ENCODE measurements at regions not wholly inside any gene's neighbourhood (a gene's known extent, or its start where the extent isn't known, plus 50 kb on each side); places are given as distances from the start of the nearest gene placed in this dataset.

- no TSS peak for BruUV-seq (replicated peaks)
- DNase-seq = no peak
- Mint-ChIP-seq H3K4me1 (ENCODE audit: low read depth, unreplicated experiment) (peaks cover 18% of the 10 kb centered on the region), H3K27me3 (ENCODE audit: unreplicated experiment) (no peaks in the 10 kb centered on the region), H3K4me3 (ENCODE audit: low read depth, unreplicated experiment) (no peak overlapping the region), H3K27ac (ENCODE audit: unreplicated experiment) (no peak overlapping the region), H3K9me3 (ENCODE audit: low read depth, unreplicated experiment) (no peaks in the 10 kb centered on the region), H3K36me3 (ENCODE audit: insufficient read depth, unreplicated experiment) (no peaks in the 10 kb centered on the region)
- TF ChIP-seq, protein P1, sequence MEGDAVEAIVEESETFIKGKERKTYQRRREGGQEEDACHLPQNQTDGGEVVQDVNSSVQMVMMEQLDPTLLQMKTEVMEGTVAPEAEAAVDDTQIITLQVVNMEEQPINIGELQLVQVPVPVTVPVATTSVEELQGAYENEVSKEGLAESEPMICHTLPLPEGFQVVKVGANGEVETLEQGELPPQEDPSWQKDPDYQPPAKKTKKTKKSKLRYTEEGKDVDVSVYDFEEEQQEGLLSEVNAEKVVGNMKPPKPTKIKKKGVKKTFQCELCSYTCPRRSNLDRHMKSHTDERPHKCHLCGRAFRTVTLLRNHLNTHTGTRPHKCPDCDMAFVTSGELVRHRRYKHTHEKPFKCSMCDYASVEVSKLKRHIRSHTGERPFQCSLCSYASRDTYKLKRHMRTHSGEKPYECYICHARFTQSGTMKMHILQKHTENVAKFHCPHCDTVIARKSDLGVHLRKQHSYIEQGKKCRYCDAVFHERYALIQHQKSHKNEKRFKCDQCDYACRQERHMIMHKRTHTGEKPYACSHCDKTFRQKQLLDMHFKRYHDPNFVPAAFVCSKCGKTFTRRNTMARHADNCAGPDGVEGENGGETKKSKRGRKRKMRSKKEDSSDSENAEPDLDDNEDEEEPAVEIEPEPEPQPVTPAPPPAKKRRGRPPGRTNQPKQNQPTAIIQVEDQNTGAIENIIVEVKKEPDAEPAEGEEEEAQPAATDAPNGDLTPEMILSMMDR (IDR thresholded peaks at IDR 0.05; ENCODE audit: unreplicated experiment) = no peak
- intact Hi-C loops (cut with micrococcal nuclease; ENCODE audit: unreplicated experiment) = no loop called here
- CTCF ChIA-PET = no interaction called here
These were observed 276.0 kb downstream of the ARL4A start for GRCh38 chr7:12963435-12963834.

DNA sequence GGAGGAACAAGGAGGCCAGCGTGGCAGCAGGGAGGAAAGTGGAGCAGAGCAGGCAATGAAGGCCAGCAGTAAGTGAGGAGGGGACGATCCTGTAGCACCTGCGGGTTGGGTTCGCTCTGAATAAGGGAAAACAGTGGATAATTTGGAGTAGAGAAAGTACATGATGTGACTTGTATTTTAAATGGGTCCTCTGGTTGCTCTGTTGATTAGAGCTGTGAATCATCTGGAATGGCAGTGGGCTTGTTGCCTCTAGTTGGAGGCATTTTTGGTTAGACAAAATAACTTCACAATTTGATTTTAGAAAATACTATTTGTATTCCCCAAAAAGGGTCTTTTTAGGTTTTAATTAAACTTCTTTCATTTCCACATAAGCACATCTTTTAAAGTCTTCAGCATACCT lies 277.4 kb downstream of the ARL4A start:
- Mint-ChIP-seq H3K36me3 (ENCODE audit: insufficient read depth, unreplicated experiment) (no peaks in the 10 kb centered on the region), H3K4me3 (ENCODE audit: low read depth, unreplicated experiment) (no peak overlapping the region), H3K9me3 (ENCODE audit: low read depth, unreplicated experiment) (no peaks in the 10 kb centered on the region), H3K27me3 (ENCODE audit: unreplicated experiment) (no peaks in the 10 kb centered on the region), H3K27ac (ENCODE audit: unreplicated experiment) (no peak overlapping the region), H3K4me1 (ENCODE audit: low read depth, unreplicated experiment) (peaks cover 21% of the 10 kb centered on the region)
- TF ChIP-seq, protein P1 (IDR thresholded peaks at IDR 0.05; ENCODE audit: unreplicated experiment) = no peak
- BruUV-seq (replicated peaks) = no TSS peak
- intact Hi-C loops (cut with micrococcal nuclease; ENCODE audit: unreplicated experiment) = no loop called here
- DNase-seq = no peak
- CTCF ChIA-PET = interaction anchor here (0.5 to 0.7 kb wide), 2 partner anchors 43 to 278 kb away, joined by 3 read pairs; no protein-coding TSS in a partner anchor

GRCh38 chr7:12965767-12966166 lies 278.3 kb downstream of the ARL4A start:
- CTCF ChIA-PET = interaction anchor here (0.7 kb wide), 1 partner anchor 279 kb away, joined by 3 read pairs; no protein-coding TSS in a partner anchor
- H3K36me3 Mint-ChIP-seq (ENCODE audit: insufficient read depth, unreplicated experiment) = no peaks in the 10 kb centered on the region
- no peaks in the 10 kb centered on the region for H3K27me3 Mint-ChIP-seq (ENCODE audit: unreplicated experiment)
- no peak overlapping the region for H3K4me3 Mint-ChIP-seq (ENCODE audit: low read depth, unreplicated experiment)
- TF ChIP-seq, protein P1 (IDR thresholded peaks at IDR 0.05; ENCODE audit: unreplicated experiment) = no peak
- DNase-seq = no peak
- intact Hi-C loops (cut with micrococcal nuclease; ENCODE audit: unreplicated experiment) = no loop called here
- H3K4me1 Mint-ChIP-seq (ENCODE audit: low read depth, unreplicated experiment) = peaks cover 21% of the 10 kb centered on the region
- H3K9me3 Mint-ChIP-seq (ENCODE audit: low read depth, unreplicated experiment) = no peaks in the 10 kb centered on the region
- no peak overlapping the region for H3K27ac Mint-ChIP-seq (ENCODE audit: unreplicated experiment)
- no TSS peak for BruUV-seq (replicated peaks)

DNA sequence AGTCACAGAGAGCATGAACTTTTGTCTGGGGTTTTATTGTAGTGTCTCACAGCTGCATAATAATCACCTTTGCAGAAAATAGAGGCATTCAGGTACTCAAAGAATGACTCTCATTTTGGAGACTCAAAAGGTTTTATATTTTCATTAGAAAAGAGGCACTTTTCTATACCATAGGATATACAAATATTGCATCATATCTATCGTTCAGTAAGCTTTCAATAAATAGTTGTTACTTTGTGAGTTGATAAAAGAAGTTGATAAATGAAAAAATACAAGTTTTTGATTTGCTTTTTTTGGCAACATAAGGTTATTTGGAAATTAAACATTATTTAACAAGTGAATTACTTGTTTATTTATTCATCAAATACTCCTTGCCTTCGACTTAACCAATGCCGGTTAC lies 279.9 kb downstream of the ARL4A start:
- BruUV-seq (replicated peaks) = no TSS peak

More for the DNA sequence above, 279.9 kb downstream of the ARL4A start:
- CTCF ChIA-PET = interaction anchor here (0.5 kb wide), 1 partner anchor 163 kb away, joined by 3 read pairs; no protein-coding TSS in a partner anchor
- H3K9me3 Mint-ChIP-seq (ENCODE audit: low read depth, unreplicated experiment) = no peaks in the 10 kb centered on the region
- intact Hi-C loops (cut with micrococcal nuclease; ENCODE audit: unreplicated experiment) = no loop called here
- H3K36me3 Mint-ChIP-seq (ENCODE audit: insufficient read depth, unreplicated experiment) = no peaks in the 10 kb centered on the region
- H3K4me3 Mint-ChIP-seq (ENCODE audit: low read depth, unreplicated experiment) = no peak overlapping the region
- TF ChIP-seq, protein P1 (IDR thresholded peaks at IDR 0.05; ENCODE audit: unreplicated experiment) = no peak
- H3K4me1 Mint-ChIP-seq (ENCODE audit: low read depth, unreplicated experiment) = peaks cover 21% of the 10 kb centered on the region
- no peak overlapping the region for H3K27ac Mint-ChIP-seq (ENCODE audit: unreplicated experiment)
- H3K27me3 Mint-ChIP-seq (ENCODE audit: unreplicated experiment) = no peaks in the 10 kb centered on the region
- DNase-seq = no peak
